Breast epithelium (tissue), 3 donors: ENCODE measurements at regions not wholly inside any gene's neighbourhood (a gene's known extent, or its start where the extent isn't known, plus 50 kb on each side); places are given as distances from the start of the nearest gene placed in this dataset.

Experiments
- POLR2A ChIP-seq: fragments of 450-650 bp; IDR thresholded peaks from one replicate; pipeline ENCODE4 v1.6.1; 2016; ENCODE audit warnings: antibody characterized with exemption, mild to moderate bottlenecking, moderate library complexity
- POLR2AphosphoS5 ChIP-seq, 3 donors: sonication (generic); formaldehyde crosslinking; IDR thresholded peaks; one replicate each; pipeline ENCODE4 v1.6.1; 2017; ENCODE audit warnings: antibody characterized with exemption in 3 of 3
- TF ChIP-seq, protein P1 (sequence below), 3 donors: fragments of 450-650 bp; IDR thresholded peaks; one replicate each; pipeline ENCODE4 v1.5.1; 2016 to 2017; ENCODE audit warnings: antibody characterized with exemption in 3 of 3, mild to moderate bottlenecking in 3 of 3, moderate library complexity in 3 of 3

DNA sequence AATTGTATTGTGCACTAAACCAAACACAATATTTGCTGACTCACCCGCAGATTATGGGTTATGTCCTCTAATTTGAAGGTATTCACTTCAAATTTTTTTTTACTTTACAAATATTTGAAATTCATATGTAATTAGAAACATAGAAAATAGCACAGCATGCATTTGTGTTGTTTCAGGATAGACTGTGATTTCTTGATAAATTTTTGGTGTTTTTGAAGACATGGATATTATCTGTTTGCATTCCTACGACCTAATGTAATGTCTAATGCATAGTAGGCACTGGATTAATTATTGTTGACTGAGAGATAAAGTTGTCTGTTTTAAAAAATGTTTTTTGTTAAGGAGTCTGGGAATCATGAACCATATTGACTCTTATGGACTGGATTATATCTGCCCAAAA is 850.2 kb downstream of the BRINP3 start:
- TF ChIP-seq POLR2A (no peak), POLR2AphosphoS5 (IDR thresholded peaks at IDR 0.05) (no peak)
- TF ChIP-seq, protein P1, sequence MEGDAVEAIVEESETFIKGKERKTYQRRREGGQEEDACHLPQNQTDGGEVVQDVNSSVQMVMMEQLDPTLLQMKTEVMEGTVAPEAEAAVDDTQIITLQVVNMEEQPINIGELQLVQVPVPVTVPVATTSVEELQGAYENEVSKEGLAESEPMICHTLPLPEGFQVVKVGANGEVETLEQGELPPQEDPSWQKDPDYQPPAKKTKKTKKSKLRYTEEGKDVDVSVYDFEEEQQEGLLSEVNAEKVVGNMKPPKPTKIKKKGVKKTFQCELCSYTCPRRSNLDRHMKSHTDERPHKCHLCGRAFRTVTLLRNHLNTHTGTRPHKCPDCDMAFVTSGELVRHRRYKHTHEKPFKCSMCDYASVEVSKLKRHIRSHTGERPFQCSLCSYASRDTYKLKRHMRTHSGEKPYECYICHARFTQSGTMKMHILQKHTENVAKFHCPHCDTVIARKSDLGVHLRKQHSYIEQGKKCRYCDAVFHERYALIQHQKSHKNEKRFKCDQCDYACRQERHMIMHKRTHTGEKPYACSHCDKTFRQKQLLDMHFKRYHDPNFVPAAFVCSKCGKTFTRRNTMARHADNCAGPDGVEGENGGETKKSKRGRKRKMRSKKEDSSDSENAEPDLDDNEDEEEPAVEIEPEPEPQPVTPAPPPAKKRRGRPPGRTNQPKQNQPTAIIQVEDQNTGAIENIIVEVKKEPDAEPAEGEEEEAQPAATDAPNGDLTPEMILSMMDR (IDR thresholded peaks at IDR 0.05): no peak
